HG03060 (cell line): ENCODE measurements at regions not wholly inside any gene's neighbourhood (a gene's known extent, or its start where the extent isn't known, plus 50 kb on each side); places are given as distances from the start of the nearest gene placed in this dataset.
"Not testable (repeated sequence)": the region's sequence is repeated elsewhere in the genome, so short reads cannot be mapped to it uniquely, and the experiment has no call there.

ENCODE experiments used
- ATAC-seq: cut with Tn5 transposase; IDR thresholded peaks from one replicate; pipeline ENCODE4 v1.9.1; 2021; ENCODE audit warnings: low read depth, moderate number of reproducible peaks; ENCODE audit not compliant: unreplicated experiment

DNA sequence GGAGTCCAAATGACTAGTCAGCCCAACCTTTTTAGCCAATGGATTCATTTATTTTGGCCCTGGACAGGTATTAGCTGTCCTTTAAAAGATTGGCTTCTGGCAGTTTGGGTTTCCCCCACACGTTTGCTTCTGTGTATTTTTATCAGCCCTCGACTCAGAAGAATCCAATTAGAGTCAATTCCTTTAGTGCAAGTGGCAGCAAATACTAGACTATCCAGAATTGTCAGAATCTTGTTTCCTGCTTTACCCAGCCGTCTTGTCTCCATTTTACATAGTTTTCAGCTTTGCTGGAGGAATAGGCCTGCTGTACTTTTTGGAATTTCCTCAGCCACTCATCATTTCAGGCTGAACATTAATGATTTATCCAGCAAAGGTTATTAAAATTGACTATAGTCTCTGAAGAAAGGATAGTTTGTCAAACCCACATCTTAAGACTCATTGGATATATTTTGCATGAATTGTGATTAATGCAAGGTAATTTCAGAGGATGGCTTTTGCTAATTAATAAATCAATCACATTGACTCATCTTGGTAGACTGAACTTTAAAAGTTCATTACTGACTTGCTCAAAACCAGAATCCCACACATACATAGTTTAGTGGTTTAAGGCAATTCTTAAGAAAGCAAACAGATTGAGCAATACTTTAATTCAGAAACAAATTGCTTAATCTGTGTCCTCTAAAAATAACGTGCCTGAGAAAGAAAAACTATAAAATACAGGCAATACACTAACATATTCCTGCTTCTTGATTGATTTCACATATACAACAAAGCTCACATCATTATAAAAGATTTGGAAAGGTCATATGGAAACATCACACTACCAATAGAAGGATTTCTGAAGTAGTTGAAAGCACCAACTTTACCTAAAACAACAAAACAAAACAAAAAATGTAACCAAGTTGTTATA, 62.9 kb upstream of the ZNF217 start:
- no peak for ATAC-seq

DNA sequence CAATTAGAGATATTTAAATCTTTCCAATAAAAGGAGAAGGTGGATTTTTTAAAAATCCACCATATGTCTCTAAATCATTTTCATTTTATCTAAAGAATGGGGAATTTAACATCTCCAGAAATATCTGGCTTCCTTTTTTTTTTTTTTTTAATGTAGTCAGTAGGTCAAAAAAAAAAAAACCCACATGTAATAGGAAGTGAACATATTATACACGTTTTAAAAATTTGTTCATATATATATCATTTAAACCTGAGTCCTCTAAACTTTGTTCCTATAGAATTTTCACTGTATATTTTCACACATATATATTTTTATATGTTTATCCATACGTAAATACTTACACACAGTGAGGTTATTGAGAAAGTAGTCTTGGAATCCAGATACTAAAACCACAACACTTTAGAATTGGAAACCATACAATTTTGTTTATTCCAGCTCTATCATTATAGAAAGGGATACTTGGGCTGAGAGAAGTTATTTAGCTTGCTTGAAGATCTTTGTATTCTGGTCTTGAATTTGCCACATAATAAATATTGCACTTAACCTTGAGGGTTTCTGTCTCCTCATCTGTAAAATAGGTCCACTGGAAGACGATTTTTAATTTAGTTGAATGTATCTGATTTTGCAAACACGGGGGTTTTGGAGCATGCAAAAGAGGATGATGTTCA, 62.1 kb upstream of the ZNF217 start:
- no peak for ATAC-seq

DNA sequence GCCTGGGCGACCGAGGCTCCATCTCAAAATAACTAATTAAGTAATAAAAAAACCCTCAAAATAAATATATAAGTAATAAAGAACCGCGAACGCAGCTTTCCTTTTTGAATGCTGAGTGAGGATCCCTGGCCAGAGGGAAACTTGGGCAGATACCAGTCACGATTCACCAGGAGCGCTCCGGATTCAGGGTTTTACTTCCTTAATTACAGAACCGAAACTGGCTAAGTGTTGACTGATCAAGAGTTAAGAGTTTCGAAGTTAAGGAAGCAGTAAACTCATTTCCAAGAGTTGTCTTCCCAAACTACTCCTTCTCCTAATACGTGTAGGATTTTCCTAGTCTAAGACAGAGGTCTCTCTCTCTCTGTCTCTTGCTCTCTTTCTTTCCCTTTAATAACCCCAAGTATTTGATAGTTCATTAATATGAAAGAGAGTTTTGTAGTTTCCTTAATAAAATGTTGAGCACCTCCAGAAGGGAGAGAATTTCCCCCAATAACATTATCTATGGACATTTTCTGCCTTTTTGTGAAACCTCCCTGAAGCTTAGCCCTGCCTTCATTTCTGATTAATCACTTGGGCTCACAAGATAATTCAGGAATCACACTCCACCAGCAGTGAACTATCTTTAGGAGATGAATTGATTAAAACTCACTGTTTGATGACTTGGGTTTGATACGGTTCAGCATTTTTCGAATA, 61.4 kb upstream of the ZNF217 start:
- no peak for ATAC-seq

DNA sequence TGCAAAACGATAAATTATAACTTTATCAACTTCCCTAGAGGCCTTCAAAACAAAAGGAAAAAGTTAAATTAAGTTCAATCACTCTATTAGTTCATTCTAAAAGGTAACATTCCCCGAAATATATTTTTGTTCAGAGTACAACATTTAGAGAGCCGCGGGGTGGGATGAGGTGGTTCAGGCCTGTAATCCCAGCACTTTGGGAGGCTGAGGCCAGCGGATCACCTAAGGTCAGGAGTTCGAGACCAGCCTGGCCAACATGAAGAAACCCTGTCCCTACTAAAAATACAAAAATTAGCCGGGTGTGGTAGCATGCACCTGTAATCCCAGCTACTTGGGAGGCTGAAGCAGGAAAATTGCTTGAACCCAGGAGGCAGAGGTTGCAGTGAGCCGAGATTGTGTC, 60.9 kb upstream of the ZNF217 start:
- not testable (repeated sequence) for ATAC-seq

DNA sequence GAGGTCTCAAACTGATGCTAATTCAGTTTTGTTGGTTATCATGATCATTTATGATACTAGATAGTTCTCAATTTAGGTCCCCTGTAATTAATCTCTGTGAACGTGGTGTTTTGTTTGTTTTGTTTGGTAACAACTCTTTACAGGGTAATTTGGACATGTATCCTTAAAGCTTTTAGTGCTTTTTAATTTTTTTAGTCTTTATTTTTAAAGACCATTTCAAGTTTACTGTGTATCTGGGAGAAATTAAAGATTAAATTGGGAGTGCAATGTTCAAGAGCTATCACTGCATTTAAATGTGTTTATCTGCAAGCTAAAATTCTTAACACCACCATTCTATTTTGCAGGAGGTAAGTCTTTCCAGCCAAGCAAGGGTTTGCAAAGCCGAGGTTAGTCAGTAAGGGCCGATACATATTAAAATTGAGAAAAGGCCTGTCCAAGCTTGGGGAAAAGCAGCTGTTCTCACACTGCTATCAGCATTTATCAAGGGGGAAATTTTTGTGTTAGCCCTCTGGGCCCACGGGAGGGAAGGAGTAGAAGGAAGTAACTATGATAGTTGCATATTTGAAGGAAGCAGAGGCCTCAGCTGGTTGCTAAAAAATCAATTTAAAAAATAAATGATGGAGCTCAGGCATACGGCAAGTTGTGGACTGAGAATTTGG, 59.3 kb upstream of the ZNF217 start:
- no peak for ATAC-seq

DNA sequence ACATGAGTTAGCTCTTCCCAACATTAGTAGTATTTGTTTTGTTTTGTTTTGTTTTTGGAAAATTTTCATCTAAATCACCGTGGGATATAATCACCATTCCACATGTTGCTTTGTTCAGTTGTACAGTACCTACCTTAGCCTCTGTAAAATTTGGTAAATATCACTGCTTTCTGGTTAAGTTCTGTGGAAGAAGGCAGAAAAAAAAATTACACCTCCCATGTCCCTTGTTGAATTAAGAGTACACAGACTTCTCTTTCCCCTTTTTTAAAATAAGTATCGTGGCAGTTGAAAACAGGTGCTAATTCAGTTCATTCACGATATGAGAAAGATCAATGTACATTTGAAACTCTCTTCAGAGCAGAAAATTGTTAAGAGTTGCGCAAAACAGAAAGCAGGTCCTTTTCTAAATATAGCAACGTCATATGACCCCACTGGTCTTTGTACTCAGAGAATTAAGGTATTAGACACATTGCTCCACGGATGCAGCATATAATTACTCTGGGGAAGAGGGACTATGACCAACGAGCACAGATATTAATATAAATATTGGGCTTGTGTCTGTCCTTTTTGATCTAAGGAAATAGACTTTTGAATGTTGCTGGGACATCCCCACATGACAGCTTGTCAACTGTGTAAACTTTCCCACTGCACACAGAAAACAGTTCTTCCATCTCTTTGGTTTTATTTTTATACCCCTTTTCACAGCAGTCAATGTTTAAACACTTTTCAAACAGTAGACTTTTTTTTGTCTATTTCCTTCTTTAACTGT, 58.6 kb upstream of the ZNF217 start:
- ATAC-seq: peak; percentile 62

DNA sequence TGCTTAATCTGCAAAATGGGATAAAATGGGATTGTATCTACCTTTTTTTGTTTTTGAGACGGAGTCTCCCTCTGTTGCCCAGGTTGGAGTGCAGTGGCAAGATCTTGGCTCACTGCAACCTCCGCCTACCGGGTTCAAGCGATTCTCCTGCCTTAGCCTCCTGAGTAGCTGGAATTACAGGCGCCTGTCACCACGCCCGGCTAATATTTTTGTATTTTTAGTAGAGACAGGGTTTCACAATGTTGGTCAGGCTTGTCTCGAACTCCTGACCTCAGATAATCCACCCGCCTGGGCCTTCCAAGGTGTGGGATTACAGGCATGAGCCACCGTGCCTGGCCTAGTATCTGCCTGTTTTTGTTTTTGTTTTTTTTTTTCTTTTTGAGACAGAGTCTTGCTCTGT, 55.9 kb upstream of the ZNF217 start:
- not testable (repeated sequence) for ATAC-seq

DNA sequence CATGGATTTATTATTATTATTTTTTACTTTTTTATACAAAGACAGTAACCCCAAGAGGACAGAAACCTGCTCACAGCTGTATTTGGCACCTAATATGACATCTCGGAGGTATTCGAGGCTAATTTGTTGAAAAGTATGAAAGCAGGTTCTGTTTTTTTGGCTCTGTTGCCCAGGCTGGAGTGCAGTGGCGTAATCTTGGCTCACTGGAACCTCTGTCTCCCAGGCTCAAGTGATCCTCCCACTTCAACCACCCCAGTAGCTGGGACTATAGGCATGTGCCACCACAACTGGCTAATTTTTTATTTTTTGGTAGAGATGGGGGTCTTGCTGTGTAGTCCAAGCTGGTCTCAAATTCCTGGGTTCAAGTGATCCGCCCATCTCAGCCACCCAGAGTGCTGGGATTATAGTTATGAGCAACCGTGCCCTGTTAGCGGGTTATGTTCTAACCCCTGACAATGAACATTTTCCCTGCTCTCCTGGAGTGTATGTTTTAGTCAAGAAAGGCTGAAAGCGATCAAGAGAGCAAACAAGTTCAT, 53.7 kb upstream of the ZNF217 start:
- no peak for ATAC-seq

DNA sequence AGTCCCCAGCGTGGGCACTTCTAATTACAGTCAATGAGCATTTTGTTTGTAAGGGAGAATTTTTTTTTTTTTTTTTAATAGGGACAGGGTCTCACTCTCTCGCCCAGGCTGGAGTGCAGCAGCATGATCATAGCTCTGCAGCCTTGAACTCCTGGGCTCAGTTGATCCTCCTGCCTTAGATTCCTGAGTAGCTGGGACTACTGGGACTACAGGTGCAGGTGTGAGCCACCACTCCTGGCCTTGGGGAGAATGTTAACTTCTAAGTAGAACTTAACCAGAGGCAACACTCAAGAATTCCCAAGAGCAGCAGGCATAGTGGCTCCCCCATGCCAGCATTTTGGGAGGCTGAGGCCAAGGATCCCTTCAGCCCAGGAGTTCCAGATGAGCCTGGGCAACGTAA, 52.9 kb upstream of the ZNF217 start:
- ATAC-seq: no peak

DNA sequence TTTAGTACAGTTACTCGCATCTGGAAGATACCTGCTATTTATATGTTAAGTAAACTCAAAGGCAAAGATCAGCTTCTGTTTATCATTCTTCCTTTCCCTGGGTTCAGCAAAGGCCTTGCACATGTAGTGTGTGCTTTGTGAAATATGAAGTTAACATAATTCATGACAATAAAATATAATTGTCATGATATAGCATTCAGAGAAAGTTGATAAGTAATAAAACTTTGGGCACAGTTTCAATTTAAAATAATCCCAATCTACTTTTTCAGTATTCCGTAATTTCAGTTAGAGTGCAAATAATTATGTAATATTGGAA, 51.9 kb upstream of the ZNF217 start:
- ATAC-seq: no peak

DNA sequence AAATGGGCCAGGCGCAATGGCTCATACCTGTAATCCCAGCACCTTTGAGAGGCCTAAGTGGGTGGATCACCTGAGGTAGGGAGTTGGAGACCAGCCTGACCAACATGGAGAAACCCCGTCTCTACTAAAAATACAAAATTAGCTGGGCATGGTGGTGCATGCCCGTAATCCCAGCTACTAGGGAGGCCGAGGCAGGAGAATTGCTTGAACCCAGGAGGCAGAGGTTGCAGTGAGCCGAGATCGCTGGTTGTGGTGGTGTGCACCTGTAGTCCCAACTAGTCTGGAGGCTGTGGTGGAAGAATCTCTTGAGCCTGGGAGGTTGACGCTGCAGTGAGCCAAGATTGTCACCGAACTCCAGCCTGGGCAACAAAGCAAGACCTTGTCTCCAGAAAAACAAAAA, 50.5 kb upstream of the ZNF217 start:
- ATAC-seq: not testable (repeated sequence)
